ENCODE measurements at regions not wholly inside any gene's neighbourhood (a gene's known extent, or its start where the extent isn't known, plus 50 kb on each side); places are given as distances from the start of the nearest gene placed in this dataset.

- TF ChIP-seq CTCF (CRISPR knock-in tag; IDR thresholded peaks at IDR 0.05) (peak; percentile 57), ZSCAN9 (CRISPR knock-in tag; IDR thresholded peaks at IDR 0.05; ENCODE audit: borderline replicate concordance) (no peak), POLR2G (IDR thresholded peaks at IDR 0.05; ENCODE audit: low read depth, low read length) (no peak)
These were observed 134.3 kb upstream of the ZBTB40 start (continued) for GRCh38 chr1:22317231-22317919.

- H3K9me3 ChIP-seq (ENCODE audit: low read length) = no peaks in the 10 kb centered on the region
- peaks cover 2 to 37% of the 10 kb centered on the region in 2 experiments; a peak in 3 of 5 replicates for H3K27me3 ChIP-seq (ENCODE audit: control insufficient read depth in 1 of 2, insufficient read depth in 2 of 2, low read length in 2 of 2)
- ChIA-PET POLR2A (no interaction called here), CTCF (ENCODE audit: low intra/inter-chr PET ratio, low total read pairs) (interaction anchor here (1.3 kb wide), 1 partner anchor 186 kb away, joined by 3 read pairs; no protein-coding TSS in a partner anchor)
- no peak for ATAC-seq
- no peaks in the 10 kb centered on the region; the same call in 1 of the 2 replicates for H4K20me1 ChIP-seq (ENCODE audit: insufficient read depth, low read length)
- BruUV-seq (replicated peaks) = no TSS peak
- H3K36me3 ChIP-seq (replicated peaks in 1 of 2; ENCODE audit: control insufficient read depth in 1 of 2, insufficient read depth in 2 of 2, low read length in 2 of 2) = no peaks in the 10 kb centered on the region
- H3K27ac ChIP-seq (ENCODE audit: extremely low read length, insufficient read depth, low read length) = no peak overlapping the region
- no peak overlapping the region for H3K4me2 ChIP-seq (ENCODE audit: low read depth, low read length)
- no peak for DNase-seq (ENCODE audit: low spot score)
- H3K4me3 ChIP-seq (replicated peaks in 1 of 3; ENCODE audit: insufficient read depth in 1 of 3, low read depth in 2 of 3, low read length in 3 of 3) = no peak overlapping the region
- H2AFZ ChIP-seq (ENCODE audit: low read length) = no peak overlapping the region
- no peak for FAIRE-seq
- intact Hi-C loops (cut with micrococcal nuclease; ENCODE audit: unreplicated experiment) = no loop called here
- TF ChIP-seq ZMAT5 (CRISPR knock-in tag; IDR thresholded peaks at IDR 0.05; ENCODE audit: borderline replicate concordance, low read depth) (no peak), XRCC5 (optimal IDR thresholded peaks at IDR 0.05; ENCODE audit: low read length) (no peak), THAP8 (CRISPR knock-in tag; IDR thresholded peaks at IDR 0.05; ENCODE audit: borderline replicate concordance) (no peak), ZNF431 (CRISPR knock-in tag; IDR thresholded peaks at IDR 0.05; ENCODE audit: borderline replicate concordance, low read depth) (no peak), CCDC6 (CRISPR knock-in tag; IDR thresholded peaks at IDR 0.05) (no peak), USF2 (IDR thresholded peaks at IDR 0.05; ENCODE audit: low read depth, low read length) (no peak), USF2 (CRISPR knock-in tag; IDR thresholded peaks at IDR 0.05; ENCODE audit: borderline replicate concordance) (no peak), KLF11 (CRISPR knock-in tag; IDR thresholded peaks at IDR 0.05) (no peak), ZNF235 (CRISPR knock-in tag; IDR thresholded peaks at IDR 0.05; ENCODE audit: borderline replicate concordance) (no peak), SRSF9 (IDR thresholded peaks at IDR 0.05; ENCODE audit: borderline replicate concordance, insufficient read depth, low read depth, low read length, poor library complexity, severe bottlenecking) (no peak), ELF1 (CRISPR knock-in tag; IDR thresholded peaks at IDR 0.05) (no peak), TFAP4 (IDR thresholded peaks at IDR 0.05; ENCODE audit: borderline replicate concordance, low read depth) (no peak), ZFP41 (CRISPR knock-in tag; IDR thresholded peaks at IDR 0.05; ENCODE audit: borderline replicate concordance) (no peak), PRPF4 (IDR thresholded peaks at IDR 0.05; ENCODE audit: low read depth, low read length, poor library complexity, severe bottlenecking) (no peak)
- no peaks in the 10 kb centered on the region for H3K79me2 ChIP-seq (ENCODE audit: insufficient read depth, low read length)
- 0 out of 2 replicates have a peak, but pooled peaks cover 7% of the 10 kb centered on the region for H3K4me1 ChIP-seq (ENCODE audit: insufficient read depth, low read length)
- no peak overlapping the region for H3K9ac ChIP-seq (ENCODE audit: insufficient read depth, low read depth, low read length)
- 86% methylated on average over 1 of the region's 3 CpGs for WGBS (ENCODE audit: low lambda C conversion rate)
- in situ Hi-C loops (cut with HindIII; ENCODE audit: extremely low pct_ligation_motif_present, low pct_unique_long_range_greater_than_20kb) = no loop called here
These were observed 133.8 kb upstream of the ZBTB40 start for GRCh38 chr1:22317920-22318243.

Data from HepG2 (cell line).